ENCODE measurements at regions not wholly inside any gene's neighbourhood (a gene's known extent, or its start where the extent isn't known, plus 50 kb on each side); places are given as distances from the start of the nearest gene placed in this dataset.

GRCh38 chr1:50271968-50272578 is 151.2 kb downstream of the DMRTA2 start:
- no peak overlapping the region for H3K4me3 ChIP-seq (replicated peaks in 1 of 2; ENCODE audit: low read depth in 2 of 2, low read length in 2 of 2)
- peak; percentile 5 to 7 for DNase-seq (ENCODE audit: low read depth in 2 of 2)

GRCh38 chr1:50271337-50271736 is 151.9 kb downstream of the DMRTA2 start:
- TF ChIP-seq CTCF (IDR thresholded peaks at IDR 0.05; ENCODE audit: low read depth, low read length), result no peak
- H3K4me3 ChIP-seq (replicated peaks in 1 of 2; ENCODE audit: low read depth in 2 of 2, low read length in 2 of 2), result no peak overlapping the region
- DNase-seq (ENCODE audit: low read depth in 2 of 2), result no peak

More at GRCh38 chr1:50271968-50272578, 151.2 kb downstream of the DMRTA2 start:
- TF ChIP-seq CTCF (IDR thresholded peaks at IDR 0.05; ENCODE audit: low read depth, low read length), result peak; percentile 21

GRCh38 chr1:50270926-50271325 is 152.3 kb downstream of the DMRTA2 start:
- no peak for DNase-seq (ENCODE audit: low read depth in 2 of 2)
- H3K4me3 ChIP-seq (replicated peaks in 1 of 2; ENCODE audit: low read depth in 2 of 2, low read length in 2 of 2), result no peak overlapping the region
- TF ChIP-seq CTCF (IDR thresholded peaks at IDR 0.05; ENCODE audit: low read depth, low read length), result no peak

- no peak for DNase-seq (ENCODE audit: low read depth in 2 of 2)
- no peak for TF ChIP-seq CTCF (IDR thresholded peaks at IDR 0.05; ENCODE audit: low read depth, low read length)
- H3K4me3 ChIP-seq (replicated peaks in 1 of 2; ENCODE audit: low read depth in 2 of 2, low read length in 2 of 2), result no peak overlapping the region
These were observed 155.2 kb downstream of the DMRTA2 start for GRCh38 chr1:50268049-50268448.

- no peak overlapping the region for H3K4me3 ChIP-seq (replicated peaks in 1 of 2; ENCODE audit: low read depth in 2 of 2, low read length in 2 of 2)
- TF ChIP-seq CTCF (IDR thresholded peaks at IDR 0.05; ENCODE audit: low read depth, low read length), result no peak
- peak; percentile 18 to 37 for DNase-seq (ENCODE audit: low read depth in 2 of 2)
These were observed 156.7 kb downstream of the DMRTA2 start for GRCh38 chr1:50266509-50266908.

GRCh38 chr1:50265790-50266314 is 157.1 kb downstream of the ELAVL4 start:
- peak; percentile 24 to 30 for DNase-seq (ENCODE audit: low read depth in 2 of 2)
- no peak overlapping the region for H3K4me3 ChIP-seq (replicated peaks in 1 of 2; ENCODE audit: low read depth in 2 of 2, low read length in 2 of 2)
- TF ChIP-seq CTCF (IDR thresholded peaks at IDR 0.05; ENCODE audit: low read depth, low read length), result no peak

GRCh38 chr1:50264590-50264989 is 155.9 kb downstream of the ELAVL4 start:
- no peak for TF ChIP-seq CTCF (IDR thresholded peaks at IDR 0.05; ENCODE audit: low read depth, low read length)
- no peak for DNase-seq (ENCODE audit: low read depth in 2 of 2)
- H3K4me3 ChIP-seq (replicated peaks in 1 of 2; ENCODE audit: low read depth in 2 of 2, low read length in 2 of 2), result no peak overlapping the region
